ENCODE measurements at regions not wholly inside any gene's neighbourhood (a gene's known extent, or its start where the extent isn't known, plus 50 kb on each side); places are given as distances from the start of the nearest gene placed in this dataset.

DNA sequence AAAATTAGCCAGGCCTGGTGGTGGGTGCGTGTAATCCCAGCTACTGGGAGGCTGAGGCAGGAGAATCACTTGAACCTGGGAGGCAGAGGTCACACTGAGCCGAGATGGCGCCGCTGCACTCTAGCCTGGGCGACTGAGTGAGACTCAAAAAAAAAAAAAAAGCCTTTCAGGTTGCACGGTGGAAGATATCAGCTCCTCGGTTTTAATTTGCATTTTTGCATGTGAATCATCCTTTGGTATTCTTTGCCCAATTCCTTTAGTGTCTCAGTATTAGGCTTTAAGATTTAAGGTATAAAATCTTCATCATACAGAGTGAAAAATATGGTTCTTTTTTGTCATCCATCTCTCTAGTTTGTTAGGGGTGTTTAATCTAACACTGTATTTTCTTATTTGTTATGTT, 173.6 kb upstream of the S1PR3 start:
- no peak overlapping the region for H3K4me3 ChIP-seq (replicated peaks; ENCODE audit: low read depth, low read length)
- no peaks in the 10 kb centered on the region for H3K36me3 ChIP-seq (ENCODE audit: control insufficient read depth, insufficient read depth, low read length)
- no peak for DNase-seq (ENCODE audit: extremely low read depth, insufficient read length)
- TF ChIP-seq CTCF (IDR thresholded peaks at IDR 0.05; ENCODE audit: insufficient read depth, low read length, poor library complexity, severe bottlenecking), result no peak
- no peaks in the 10 kb centered on the region; the same call in 1 of the 2 replicates for H3K27me3 ChIP-seq (replicated peaks; ENCODE audit: control insufficient read depth, insufficient read depth, low read length)

DNA sequence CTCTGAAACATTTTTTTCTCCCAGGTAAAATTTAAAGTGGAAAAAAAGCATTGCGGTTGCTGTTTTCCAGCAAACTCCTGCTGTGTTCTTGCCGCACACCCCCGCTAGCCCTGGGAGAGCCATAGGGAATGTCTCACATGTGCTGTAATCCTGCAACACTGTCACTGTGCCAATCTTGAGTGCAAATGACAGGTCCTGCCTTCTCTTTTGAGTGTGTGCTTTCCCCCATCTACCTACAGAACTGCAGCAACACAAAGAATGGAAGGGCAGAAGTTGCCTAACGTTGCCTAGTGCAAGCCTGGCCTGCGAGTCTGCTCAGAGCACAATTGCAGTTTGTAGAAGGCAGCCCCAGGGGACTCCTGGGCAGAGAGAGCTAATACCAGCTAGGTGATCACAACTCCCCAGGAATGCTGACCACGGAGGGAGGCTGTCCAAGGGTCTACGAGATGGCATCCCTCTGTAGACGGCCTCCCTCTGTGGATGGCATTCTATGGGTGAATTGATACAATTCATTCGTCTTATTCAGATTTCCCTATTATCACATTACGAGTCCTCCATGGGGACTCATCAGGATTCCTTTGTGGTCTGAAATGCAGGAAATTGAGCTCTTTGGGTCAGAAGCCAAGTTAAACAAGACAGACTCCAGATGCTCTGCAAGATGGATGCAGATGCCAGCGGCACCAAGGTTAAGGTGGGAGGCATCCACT, 172.6 kb upstream of the S1PR3 start:
- no peaks in the 10 kb centered on the region for H3K36me3 ChIP-seq (ENCODE audit: control insufficient read depth, insufficient read depth, low read length)
- no peak for TF ChIP-seq CTCF (IDR thresholded peaks at IDR 0.05; ENCODE audit: insufficient read depth, low read length, poor library complexity, severe bottlenecking)
- no peaks in the 10 kb centered on the region; the same call in 1 of the 2 replicates for H3K27me3 ChIP-seq (replicated peaks; ENCODE audit: control insufficient read depth, insufficient read depth, low read length)
- no peak overlapping the region for H3K4me3 ChIP-seq (replicated peaks; ENCODE audit: low read depth, low read length)
- no peak for DNase-seq (ENCODE audit: extremely low read depth, insufficient read length)

DNA sequence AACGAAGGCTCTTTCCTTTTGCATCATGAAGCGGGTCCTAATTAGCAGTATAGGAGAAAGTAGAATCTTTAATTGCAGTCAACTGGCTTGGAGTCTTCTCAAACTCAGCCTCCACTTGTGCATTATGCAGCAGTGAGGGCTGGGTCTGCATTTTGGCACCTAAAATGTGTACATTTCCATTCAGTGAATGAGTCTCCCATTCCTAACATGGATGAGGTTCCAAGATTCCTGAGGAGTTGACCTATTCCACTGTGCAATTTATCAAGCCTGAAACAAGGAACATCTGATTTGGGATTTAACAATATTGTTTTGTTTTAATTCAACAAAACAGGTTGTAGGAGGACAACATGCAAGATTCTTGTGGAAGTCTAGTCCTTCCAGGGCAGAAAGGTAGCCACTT, 171.8 kb upstream of the S1PR3 start:
- no peak for TF ChIP-seq CTCF (IDR thresholded peaks at IDR 0.05; ENCODE audit: insufficient read depth, low read length, poor library complexity, severe bottlenecking)
- DNase-seq (ENCODE audit: extremely low read depth, insufficient read length), result no peak
- Histone ChIP-seq H3K27me3 (replicated peaks; ENCODE audit: control insufficient read depth, insufficient read depth, low read length) (no peaks in the 10 kb centered on the region; the same call in 1 of the 2 replicates), H3K4me3 (replicated peaks; ENCODE audit: low read depth, low read length) (no peak overlapping the region), H3K36me3 (ENCODE audit: control insufficient read depth, insufficient read depth, low read length) (no peaks in the 10 kb centered on the region)

- TF ChIP-seq CTCF (IDR thresholded peaks at IDR 0.05; ENCODE audit: insufficient read depth, low read length, poor library complexity, severe bottlenecking), result no peak
- Histone ChIP-seq H3K27me3 (replicated peaks; ENCODE audit: control insufficient read depth, insufficient read depth, low read length) (no peaks in the 10 kb centered on the region; the same call in 1 of the 2 replicates), H3K36me3 (ENCODE audit: control insufficient read depth, insufficient read depth, low read length) (no peaks in the 10 kb centered on the region), H3K4me3 (replicated peaks; ENCODE audit: low read depth, low read length) (no peak overlapping the region)
- DNase-seq (ENCODE audit: extremely low read depth, insufficient read length), result no peak
These were observed 171.2 kb upstream of the S1PR3 start for GRCh38 chr9:88820055-88820454.

- no peak overlapping the region for H3K4me3 ChIP-seq (replicated peaks; ENCODE audit: low read depth, low read length)
- no peak for DNase-seq (ENCODE audit: extremely low read depth, insufficient read length)
- no peaks in the 10 kb centered on the region for H3K36me3 ChIP-seq (ENCODE audit: control insufficient read depth, insufficient read depth, low read length)
- no peak for TF ChIP-seq CTCF (IDR thresholded peaks at IDR 0.05; ENCODE audit: insufficient read depth, low read length, poor library complexity, severe bottlenecking)
- no peaks in the 10 kb centered on the region; the same call in none of the 2 replicates for H3K27me3 ChIP-seq (replicated peaks; ENCODE audit: control insufficient read depth, insufficient read depth, low read length)
These were observed 170.1 kb upstream of the S1PR3 start for GRCh38 chr9:88821033-88821745.
